Skeletal muscle cell (primary cell): ENCODE measurements at regions not wholly inside any gene's neighbourhood (a gene's known extent, or its start where the extent isn't known, plus 50 kb on each side); places are given as distances from the start of the nearest gene placed in this dataset.
"Not testable (repeated sequence)": the region's sequence is repeated elsewhere in the genome, so short reads cannot be mapped to it uniquely, and the experiment has no call there.

ENCODE experiments used
- DNase-seq: peaks from one replicate; pipeline ENCODE4 v3.0.0-alpha.2; 2010; ENCODE audit warnings: low read depth
- H3K4me3 ChIP-seq: 2 replicates; pipeline ENCODE4 v1.5.1; 2011; ENCODE audit warnings: low read depth, mild to moderate bottlenecking, control low read depth, low read length, moderate library complexity

GRCh38 chr12:19799895-19800602, 360.8 kb downstream of the AEBP2 start:
- no peak for DNase-seq
- H3K4me3 ChIP-seq, result no peak overlapping the region

- H3K4me3 ChIP-seq, result no peak overlapping the region
- no peak for DNase-seq
Measured at GRCh38 chr12:19800884-19801283, 361.6 kb downstream of the AEBP2 start.

GRCh38 chr12:19801941-19802340, 362.6 kb downstream of the AEBP2 start:
- H3K4me3 ChIP-seq, result no peak overlapping the region
- DNase-seq, result no peak

- DNase-seq, result no peak
Measured at GRCh38 chr12:19802915-19803314, 363.6 kb downstream of the AEBP2 start.

DNA sequence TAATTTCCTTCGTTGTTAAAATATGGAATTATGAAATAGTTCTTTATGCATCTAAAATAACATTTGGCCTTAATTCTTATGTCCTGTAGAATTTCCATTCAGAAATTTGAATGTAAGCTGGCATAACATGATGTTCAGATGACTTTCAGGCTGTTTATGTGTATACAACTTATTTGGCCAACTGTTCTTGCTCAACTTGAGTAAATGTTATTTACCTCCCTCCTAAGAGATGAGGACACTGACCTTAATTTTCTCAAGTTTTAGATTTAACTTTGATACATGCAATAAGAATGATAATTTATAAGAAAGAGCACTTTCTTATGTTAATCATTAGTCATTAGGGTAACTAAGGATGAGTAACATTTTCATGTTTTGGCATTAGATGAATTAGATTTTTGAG, 365.4 kb downstream of the AEBP2 start:
- no peak for DNase-seq
- no peak overlapping the region for H3K4me3 ChIP-seq

More at GRCh38 chr12:19802915-19803314, 363.6 kb downstream of the AEBP2 start:
- H3K4me3 ChIP-seq, result no peak overlapping the region

DNA sequence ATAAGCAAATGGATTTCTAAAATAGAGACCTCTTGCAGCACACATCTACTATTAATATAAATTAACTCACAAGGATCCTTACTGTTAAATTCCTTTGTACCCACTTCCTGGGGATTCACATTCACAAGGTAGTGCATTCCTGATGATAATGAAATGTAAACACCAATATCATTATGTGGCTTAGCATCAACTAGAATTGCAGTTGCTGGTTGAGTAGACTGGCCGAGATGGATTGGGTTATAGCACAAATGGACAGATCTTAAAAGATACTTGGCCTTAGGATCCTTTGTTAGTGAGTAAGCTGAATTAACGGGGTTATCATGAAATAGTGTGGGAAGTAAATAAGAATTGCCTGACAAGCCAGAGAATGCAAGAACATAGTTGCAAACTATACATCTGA, 369.1 kb downstream of the AEBP2 start:
- no peak for DNase-seq
- H3K4me3 ChIP-seq, result no peak overlapping the region

DNA sequence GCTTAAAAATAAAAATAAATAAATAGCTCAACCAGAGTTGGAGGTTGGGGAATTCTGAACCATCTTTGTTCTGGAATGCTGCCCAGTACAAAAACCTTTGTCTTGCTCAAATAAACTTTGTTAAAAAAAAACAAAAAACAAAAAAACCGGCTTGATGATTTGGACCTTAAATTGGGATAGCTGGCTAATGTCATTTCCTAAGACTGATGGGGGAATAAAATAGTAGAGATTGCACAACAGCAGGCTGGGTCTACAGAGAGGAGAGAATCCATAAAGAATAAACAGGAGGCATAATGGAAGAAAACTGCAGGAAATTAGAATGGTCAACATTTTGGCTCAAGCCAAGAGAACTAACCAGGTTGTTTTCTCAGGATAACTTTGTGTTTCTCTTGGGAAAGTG, 370.9 kb downstream of the AEBP2 start:
- H3K4me3 ChIP-seq, result no peak overlapping the region
- DNase-seq, result no peak

DNA sequence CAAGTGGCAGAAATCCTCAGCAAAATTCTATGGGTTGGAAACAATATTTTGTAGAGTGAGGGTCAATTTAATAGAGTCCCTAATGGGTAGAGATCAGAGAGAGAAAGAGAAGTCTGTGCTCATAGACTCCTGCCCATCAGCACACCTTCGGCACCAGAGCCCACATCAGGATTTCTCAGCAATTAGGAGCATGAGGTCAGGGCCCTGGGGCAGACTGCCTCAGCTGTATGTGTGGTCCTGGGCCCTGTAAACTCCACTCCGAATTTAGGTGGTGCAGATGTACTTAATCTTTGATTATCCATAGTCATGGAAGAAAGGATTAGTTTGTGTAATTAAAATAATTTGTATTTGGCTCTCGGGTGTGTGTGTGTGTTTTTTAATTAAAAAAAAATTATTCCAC, 372.6 kb downstream of the AEBP2 start:
- no peak overlapping the region for H3K4me3 ChIP-seq
- DNase-seq, result no peak

GRCh38 chr12:19819231-19819630, 379.9 kb downstream of the AEBP2 start:
- no peak overlapping the region for H3K4me3 ChIP-seq
- no peak for DNase-seq

DNA sequence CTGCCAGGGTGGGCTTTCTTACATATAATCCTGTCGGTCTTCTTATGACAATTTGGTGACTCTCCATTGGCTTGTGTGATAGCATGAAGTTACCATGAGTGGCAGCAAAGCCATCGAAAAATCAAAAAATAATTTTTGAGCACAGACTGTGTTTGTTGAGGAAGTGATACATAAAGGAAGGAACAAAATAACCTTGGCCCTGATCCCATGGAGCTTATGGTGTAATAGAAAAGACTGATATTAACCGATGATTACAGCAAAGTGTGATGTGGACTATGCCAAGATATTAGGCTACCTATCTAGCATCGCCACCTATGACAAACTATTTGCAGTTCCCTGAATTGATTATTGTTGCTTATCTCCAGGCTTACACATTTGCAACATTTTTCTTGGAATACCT, 383.2 kb downstream of the AEBP2 start:
- H3K4me3 ChIP-seq, result no peak overlapping the region
- DNase-seq, result no peak

GRCh38 chr12:19823326-19823725, 384.0 kb downstream of the AEBP2 start:
- H3K4me3 ChIP-seq, DNase-seq: not testable (repeated sequence)

GRCh38 chr12:19826980-19827550, 387.8 kb downstream of the AEBP2 start:
- no peak for DNase-seq
- no peak overlapping the region for H3K4me3 ChIP-seq

- no peak overlapping the region for H3K4me3 ChIP-seq
- no peak for DNase-seq
Measured at GRCh38 chr12:19829100-19829853, 390.0 kb downstream of the AEBP2 start.

DNA sequence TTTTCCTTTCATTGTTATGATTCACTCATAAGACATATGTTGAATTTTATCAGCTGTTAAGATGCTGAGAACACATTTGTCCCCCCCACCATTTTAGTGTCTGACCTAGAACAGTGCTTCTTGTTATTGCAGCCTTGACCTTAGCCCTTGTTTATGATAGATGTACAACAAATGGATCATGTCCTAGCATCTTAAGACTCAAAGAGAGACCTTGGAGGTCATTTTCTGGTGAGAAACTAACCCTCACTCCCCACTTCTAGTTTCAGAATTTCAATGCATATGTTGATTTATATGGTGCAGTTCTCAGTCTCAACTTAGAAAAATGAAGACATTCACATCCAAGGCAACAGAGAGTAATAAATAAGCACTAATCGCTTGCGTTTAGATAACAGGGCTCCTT, 391.2 kb downstream of the AEBP2 start:
- no peak overlapping the region for H3K4me3 ChIP-seq
- DNase-seq, result no peak

DNA sequence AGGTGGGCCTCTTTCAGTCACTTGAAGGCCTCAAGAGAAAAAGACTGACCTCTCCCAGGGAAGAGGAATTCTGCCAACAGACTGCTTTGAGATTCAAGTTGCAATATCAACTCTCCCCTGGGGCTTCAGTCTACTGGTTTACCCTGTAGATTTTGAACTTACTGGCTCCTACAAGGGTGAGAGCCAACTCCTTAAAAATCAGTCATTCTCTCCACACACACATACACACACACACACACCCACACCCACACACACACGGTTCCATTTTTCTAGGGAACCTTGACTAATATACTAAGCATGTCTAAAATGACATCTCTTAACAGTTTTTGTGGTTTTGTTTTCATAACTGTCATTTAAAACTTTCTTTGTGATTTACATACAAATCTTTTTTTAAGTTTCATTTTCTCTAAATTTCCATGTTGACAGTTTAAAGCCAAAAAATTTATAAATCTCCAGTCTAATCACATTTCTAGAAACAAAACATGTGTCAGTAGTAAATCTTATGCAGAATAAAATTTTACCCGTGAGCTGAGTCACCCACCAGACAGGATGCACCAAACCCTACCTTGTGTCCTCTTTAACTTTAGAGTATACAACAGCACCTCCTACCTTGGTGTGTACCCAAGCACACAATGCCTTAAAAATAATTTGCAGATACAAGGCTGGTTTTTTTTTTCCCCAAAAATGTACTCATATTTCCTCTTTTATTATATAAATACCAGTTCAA, 394.6 kb downstream of the AEBP2 start:
- peak; percentile 60 for DNase-seq
- no peak overlapping the region for H3K4me3 ChIP-seq

DNA sequence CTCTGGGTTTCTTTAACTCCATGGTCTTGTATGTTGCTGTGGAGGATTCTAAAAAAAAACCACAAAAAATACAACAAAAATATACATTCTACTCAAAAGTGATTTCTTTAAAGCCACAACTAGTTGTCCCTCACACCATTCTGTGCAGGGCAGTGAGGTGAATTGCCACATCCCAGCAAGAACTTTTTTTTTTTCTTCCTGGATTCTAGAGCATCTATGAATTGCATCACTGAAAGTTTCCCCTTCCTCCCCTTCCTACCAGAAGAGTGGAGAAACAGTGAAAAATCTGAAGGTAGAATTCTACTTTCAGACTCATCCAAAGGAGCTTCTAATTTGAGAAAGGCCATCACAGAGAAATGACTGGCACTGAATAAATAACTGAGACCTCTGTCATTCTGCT, 395.3 kb downstream of the AEBP2 start:
- no peak for DNase-seq
- no peak overlapping the region for H3K4me3 ChIP-seq

- no peak for DNase-seq
- H3K4me3 ChIP-seq, result no peak overlapping the region
Measured at GRCh38 chr12:19836056-19836455, 396.8 kb downstream of the AEBP2 start.

- DNase-seq, result no peak
- no peak overlapping the region for H3K4me3 ChIP-seq
Measured at GRCh38 chr12:19836456-19836855, 397.2 kb downstream of the AEBP2 start.

DNA sequence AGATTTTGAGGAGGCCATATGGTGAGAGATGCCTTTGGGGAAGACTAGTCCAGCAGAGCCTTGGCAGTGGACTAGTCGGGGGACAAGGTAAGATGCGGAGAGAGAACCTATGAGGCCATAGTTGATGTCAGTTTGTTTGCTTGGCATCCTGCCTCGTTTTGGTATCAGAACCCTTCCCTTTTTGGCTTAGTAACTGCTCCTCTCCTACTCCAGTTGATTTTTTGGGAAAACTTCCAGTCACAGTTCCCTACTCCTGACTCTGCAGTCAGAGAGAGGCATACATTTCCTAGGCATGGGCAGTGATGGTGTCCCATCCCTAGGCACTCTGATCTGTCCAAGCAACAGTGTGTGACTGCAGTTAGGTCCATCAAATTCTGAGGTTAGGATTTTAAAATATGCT, 398.3 kb downstream of the AEBP2 start:
- DNase-seq, result no peak
- H3K4me3 ChIP-seq, result no peak overlapping the region

- H3K4me3 ChIP-seq, result no peak overlapping the region
- no peak for DNase-seq
Measured at GRCh38 chr12:19841451-19841850, 402.2 kb downstream of the AEBP2 start.
